ENCODE measurements at regions not wholly inside any gene's neighbourhood (a gene's known extent, or its start where the extent isn't known, plus 50 kb on each side); places are given as distances from the start of the nearest gene placed in this dataset.

- H3K4me3 ChIP-seq (ENCODE audit: control insufficient read depth in 2 of 3, extremely low read depth in 1 of 3, insufficient read depth in 2 of 3, low read depth in 1 of 3, low read length in 3 of 3), result no peak overlapping the region
- H3K9me3 ChIP-seq (ENCODE audit: control insufficient read depth, low read depth, low read length), result no peaks in the 10 kb centered on the region
- dilution Hi-C loops (cut with MboI; ENCODE audit: extremely low pct_ligation_motif_present, low sequenced_read_pairs), result no loop called here
- no peak overlapping the region for H3K9ac ChIP-seq (ENCODE audit: control insufficient read depth, extremely low read depth, insufficient read depth, low read length)
- no peaks in the 10 kb centered on the region for H3K79me2 ChIP-seq (ENCODE audit: control insufficient read depth, insufficient read depth, low read length)
- no peaks in the 10 kb centered on the region for H4K20me1 ChIP-seq (ENCODE audit: control insufficient read depth, extremely low read depth, insufficient read depth, low read length)
- no peaks in the 10 kb centered on the region for H3K27me3 ChIP-seq (ENCODE audit: control insufficient read depth, extremely low read depth, insufficient read depth, low read length)
- H3K9me1 ChIP-seq (ENCODE audit: control insufficient read depth, extremely low read depth, insufficient read depth, low read length), result no peaks in the 10 kb centered on the region
- H2AFZ ChIP-seq (ENCODE audit: control insufficient read depth, low read length), result peak overlapping the region; percentile 32
- H3K4me1 ChIP-seq (ENCODE audit: control insufficient read depth, extremely low read depth, insufficient read depth, low read length), result peaks cover 13% of the 10 kb centered on the region
- H3K36me3 ChIP-seq (ENCODE audit: control insufficient read depth in 2 of 2, extremely low read depth in 1 of 2, insufficient read depth in 2 of 2, low read length in 2 of 2), result no peaks in the 10 kb centered on the region
- no peak overlapping the region for H3K4me2 ChIP-seq (ENCODE audit: control insufficient read depth, extremely low read depth, insufficient read depth, low read depth, low read length)
- FAIRE-seq, result no peak
- H3K27ac ChIP-seq (ENCODE audit: control insufficient read depth, insufficient read depth, low read length), result no peak overlapping the region
- DNase-seq (ENCODE audit: low read depth, low spot score), result no peak
- TF ChIP-seq CTCF (optimal IDR thresholded peaks at IDR 0.05 in 1 of 3, IDR thresholded peaks at IDR 0.05 in 1 of 3, conservative IDR thresholded peaks at IDR 0.05 in 1 of 3; ENCODE audit: extremely low read depth in 1 of 3, insufficient read depth in 2 of 3, low read length in 3 of 3), result no peak
- no peak for TF ChIP-seq EZH2 (IDR thresholded peaks at IDR 0.05; ENCODE audit: low read length)
Measured at GRCh38 chr3:18127174-18127858, 297.8 kb downstream of the SATB1 start.

GRCh38 chr3:18126772-18127171, 298.4 kb downstream of the SATB1 start:
- H3K27me3 ChIP-seq (ENCODE audit: control insufficient read depth, extremely low read depth, insufficient read depth, low read length), result no peaks in the 10 kb centered on the region
- no peak overlapping the region for H3K4me3 ChIP-seq (ENCODE audit: control insufficient read depth in 2 of 3, extremely low read depth in 1 of 3, insufficient read depth in 2 of 3, low read depth in 1 of 3, low read length in 3 of 3)
- FAIRE-seq (no peak), DNase-seq (ENCODE audit: low read depth, low spot score) (no peak)
- no peak overlapping the region for H3K27ac ChIP-seq (ENCODE audit: control insufficient read depth, insufficient read depth, low read length)
- no peak overlapping the region for H2AFZ ChIP-seq (ENCODE audit: control insufficient read depth, low read length)
- peaks cover 13% of the 10 kb centered on the region for H3K4me1 ChIP-seq (ENCODE audit: control insufficient read depth, extremely low read depth, insufficient read depth, low read length)
- no peak overlapping the region for H3K4me2 ChIP-seq (ENCODE audit: control insufficient read depth, extremely low read depth, insufficient read depth, low read depth, low read length)
- H3K36me3 ChIP-seq (ENCODE audit: control insufficient read depth in 2 of 2, extremely low read depth in 1 of 2, insufficient read depth in 2 of 2, low read length in 2 of 2), result no peaks in the 10 kb centered on the region
- dilution Hi-C loops (cut with MboI; ENCODE audit: extremely low pct_ligation_motif_present, low sequenced_read_pairs), result no loop called here
- H3K9me3 ChIP-seq (ENCODE audit: control insufficient read depth, low read depth, low read length), result no peaks in the 10 kb centered on the region
- H3K9ac ChIP-seq (ENCODE audit: control insufficient read depth, extremely low read depth, insufficient read depth, low read length), result no peak overlapping the region
- H3K9me1 ChIP-seq (ENCODE audit: control insufficient read depth, extremely low read depth, insufficient read depth, low read length), result no peaks in the 10 kb centered on the region
- H3K79me2 ChIP-seq (ENCODE audit: control insufficient read depth, insufficient read depth, low read length), result no peaks in the 10 kb centered on the region
- H4K20me1 ChIP-seq (ENCODE audit: control insufficient read depth, extremely low read depth, insufficient read depth, low read length), result no peaks in the 10 kb centered on the region
- TF ChIP-seq CTCF (optimal IDR thresholded peaks at IDR 0.05 in 1 of 3, IDR thresholded peaks at IDR 0.05 in 1 of 3, conservative IDR thresholded peaks at IDR 0.05 in 1 of 3; ENCODE audit: extremely low read depth in 1 of 3, insufficient read depth in 2 of 3, low read length in 3 of 3) (no peak), EZH2 (IDR thresholded peaks at IDR 0.05; ENCODE audit: low read length) (no peak)
